ENCODE measurements at regions not wholly inside any gene's neighbourhood (a gene's known extent, or its start where the extent isn't known, plus 50 kb on each side); places are given as distances from the start of the nearest gene placed in this dataset.

DNA sequence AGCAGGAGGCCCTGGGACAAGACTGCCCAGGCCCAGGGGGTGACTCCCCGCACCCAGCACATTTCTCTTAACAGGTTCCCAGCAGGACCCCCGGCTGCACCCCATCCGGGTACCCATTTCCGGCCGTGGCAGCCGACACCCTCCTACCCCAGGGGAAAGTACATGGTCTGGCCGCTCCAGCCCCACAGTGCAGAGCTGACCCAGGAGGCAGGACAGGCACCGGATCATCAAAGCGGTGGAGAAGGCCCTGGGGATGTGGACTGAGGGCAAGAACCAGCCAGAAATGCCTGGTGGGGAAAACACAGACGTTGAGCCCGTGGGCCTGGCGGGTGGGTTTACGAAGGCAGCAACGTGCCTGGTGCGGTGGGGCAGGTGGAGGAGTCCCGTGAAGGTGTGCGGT is 79.5 kb upstream of the GPC1 start:
- Histone ChIP-seq H2AFZ (ENCODE audit: low read length) (no peak overlapping the region), H4K5ac (ENCODE audit: insufficient read length, low read depth, low read length) (no peak overlapping the region), H4K20me1 (replicated peaks in 1 of 2; ENCODE audit: control insufficient read depth in 1 of 2, insufficient read depth in 2 of 2, low read length in 2 of 2) (no peaks in the 10 kb centered on the region), H3K23ac (ENCODE audit: insufficient read length) (no peak overlapping the region), H3K4ac (replicated peaks; ENCODE audit: insufficient read length, low read depth, low read length) (no peak overlapping the region), H4K8ac (ENCODE audit: extremely low read depth, insufficient read depth, low read length) (peak overlapping the region; percentile 71; the same call in 1 of the 2 replicates), H3K9me3 (ENCODE audit: insufficient read depth in 2 of 2, low read depth in 1 of 2, low read length in 1 of 2) (peaks cover 12 to 13% of the 10 kb centered on the region in 2 experiments; a peak in 3 of 4 replicates), H3K18ac (ENCODE audit: extremely low read depth, low read length) (no peak overlapping the region), H2BK120ac (replicated peaks; ENCODE audit: low read depth, low read length) (no peak overlapping the region), H2BK5ac (ENCODE audit: low read depth, low read length) (no peak overlapping the region), H3K27ac (ENCODE audit: low read depth, low read length) (no peak overlapping the region), H3K36me3 (ENCODE audit: control insufficient read depth in 2 of 4, insufficient read depth in 4 of 4, low read length in 3 of 4) (no peaks in the 10 kb centered on the region), H2BK20ac (ENCODE audit: low read length) (no peak overlapping the region), H3K14ac (ENCODE audit: insufficient read length) (no peak overlapping the region), H3K4me3 (ENCODE audit: extremely low read depth in 1 of 4, insufficient read depth in 2 of 4, low read depth in 3 of 4, low read length in 4 of 4) (no peak overlapping the region), H3K56ac (replicated peaks; ENCODE audit: insufficient read length, low read depth, low read length) (no peak overlapping the region), H3K79me2 (ENCODE audit: control insufficient read depth in 1 of 2, insufficient read depth in 2 of 2, low read length in 2 of 2) (no peaks in the 10 kb centered on the region), H3K23me2 (ENCODE audit: low read depth, low read length) (no peaks in the 10 kb centered on the region), H3K4me2 (ENCODE audit: insufficient read depth in 1 of 2, low read depth in 2 of 2, low read length in 2 of 2) (no peak overlapping the region), H3K79me1 (ENCODE audit: low read depth, low read length) (no peaks in the 10 kb centered on the region), H2AK5ac (ENCODE audit: low read depth, low read length) (no peak overlapping the region), H2BK12ac (ENCODE audit: low read depth, low read length) (no peak overlapping the region), H3K27me3 (replicated peaks in 1 of 4; ENCODE audit: control insufficient read depth in 3 of 4, extremely low read depth in 1 of 4, insufficient read depth in 3 of 4, low read length in 3 of 4) (no peaks in the 10 kb centered on the region), H4K91ac (replicated peaks; ENCODE audit: insufficient read length, low read length) (no peak overlapping the region), H2BK15ac (ENCODE audit: low read length) (no peak overlapping the region), H3K9ac (replicated peaks in 1 of 4; ENCODE audit: extremely low read depth in 1 of 4, low read depth in 3 of 4, low read length in 3 of 4) (no peak overlapping the region), H3K4me1 (replicated peaks in 1 of 4; ENCODE audit: control insufficient read depth in 3 of 4, insufficient read depth in 4 of 4, low read length in 3 of 4) (no peaks in the 10 kb centered on the region; a peak in 1 of 7 replicates)
- FAIRE-seq (no peak), DNase-seq (ENCODE audit: low read depth in 1 of 2, low spot score in 2 of 2) (no peak)
- no peak for TF ChIP-seq CBX8 (IDR thresholded peaks at IDR 0.05; ENCODE audit: borderline replicate concordance, low read depth, low read length)
- no peak for TF ChIP-seq BACH1 (IDR thresholded peaks at IDR 0.05; ENCODE audit: low read length)
- TF ChIP-seq POLR2A (IDR thresholded peaks at IDR 0.05; ENCODE audit: control extremely low read depth in 1 of 2, low read depth in 2 of 2, low read length in 2 of 2): no peak
- no peak for TF ChIP-seq TEAD4 (IDR thresholded peaks at IDR 0.05; ENCODE audit: low read depth, low read length)
- no peak for TF ChIP-seq BCL11A (IDR thresholded peaks at IDR 0.05; ENCODE audit: low read depth in 2 of 2, low read length in 2 of 2)
- CTCF ChIA-PET (ENCODE audit: partially characterized antibody): no interaction called here
- 94% methylated on average over 17 of the region's 17 CpGs; no CpG with 5 or more reads in 1 of the 2 experiments for WGBS, 2 experiments (ENCODE audit: extremely low coverage in 1 of 2, insufficient coverage in 1 of 2, insufficient read length in 1 of 2, insufficient replicate concordance in 2 of 2, low coverage in 1 of 2, low lambda C conversion rate in 2 of 2, missing lambda C conversion rate in 1 of 2)
- POLR2A ChIA-PET (ENCODE audit: partially characterized antibody): no interaction called here

All from H1 (cell line).